A673 (cell line): ENCODE measurements at regions not wholly inside any gene's neighbourhood (a gene's known extent, or its start where the extent isn't known, plus 50 kb on each side); places are given as distances from the start of the nearest gene placed in this dataset.

Experiments
- CTCF ChIP-seq: fragments of 300-800, 200-600 bp; sonication (generic); conservative IDR thresholded peaks from 2 replicates; pipeline ENCODE4 v1.5.1; 2017; ENCODE audit warnings: low read depth, mild to moderate bottlenecking, antibody characterized with exemption, low read length, moderate library complexity, mixed read lengths
- EZH2 ChIP-seq: fragments of 200-600 bp; sonication (generic); IDR thresholded peaks from 2 replicates; pipeline ENCODE4 v1.6.1; 2017; ENCODE audit warnings: borderline replicate concordance, low read depth, mild to moderate bottlenecking, mixed read lengths, antibody characterized with exemption, low read length; ENCODE audit not compliant: poor library complexity, severe bottlenecking

GRCh38 chr5:29239606-29240005 is 1953.9 kb upstream of the CDH6 start:
- TF ChIP-seq CTCF (no peak), EZH2 (no peak)
